HCT116 (cell line): ENCODE measurements at regions not wholly inside any gene's neighbourhood (a gene's known extent, or its start where the extent isn't known, plus 50 kb on each side); places are given as distances from the start of the nearest gene placed in this dataset.
"Not testable (repeated sequence)": the region's sequence is repeated elsewhere in the genome, so short reads cannot be mapped to it uniquely, and the experiment has no call there.

Experiments used
- ATAC-seq: fragments of 200-7000 bp; cut with Tn5 transposase; 2 replicates; pipeline ENCODE4 v1.9.1; 2020; ENCODE audit warnings: mild to moderate bottlenecking, moderate library complexity
- BruUV-seq: library from RNA; stranded (reverse); fragments of 400-500 nt; replicated peaks from 2 replicates; lab custom pipeline; 2021; lab: Mats Ljungman, UMichigan
- CTCF ChIA-PET: fragments of 300-600 bp; sonication (Branson Sonifier 250); formaldehyde crosslinking; loops from one replicate; lab custom pipeline; 2021; ENCODE audit warnings: antibody characterized with exemption; lab: Charles Lee
- POLR2A ChIA-PET: fragments of 300-600, 350-600 bp; sonication (Branson Sonifier 250); formaldehyde crosslinking; loops from one replicate; lab custom pipeline; 2021; ENCODE audit warnings: antibody characterized with exemption; lab: Charles Lee
- RAD21 ChIA-PET, 2 experiments: fragments of 300-600 bp; sonication (Branson Sonifier 250); formaldehyde crosslinking; loops; one replicate each; lab custom pipeline; 2023; ENCODE audit warnings: low total read pairs in 2 of 2; ENCODE audit not compliant: uncharacterized antibody in 2 of 2, unreplicated experiment in 2 of 2, low non-redundant PET in 1 of 2; lab: Charles Lee
- DNase-seq: peaks from one replicate; pipeline ENCODE4 v3.0.0-alpha.2; 2010; ENCODE audit warnings: low read depth, low spot score
- H2AFZ ChIP-seq: fragments of 200-600 bp; shearing (Covaris generic), sonication (generic); 2 replicates; pipeline ENCODE4 v1.6.1; 2017; ENCODE audit warnings: low read depth, mixed run types, mixed read lengths, antibody characterized with exemption, low read length; ENCODE audit not compliant: poor library complexity, severe bottlenecking
- H3K27ac ChIP-seq: 2 replicates; pipeline ENCODE4 v1.5.1; 2012; ENCODE audit warnings: low read depth, low read length
- H3K27me3 ChIP-seq: fragments of 200-600 bp; sonication (generic); 2 replicates; pipeline ENCODE4 v1.6.1; 2016; ENCODE audit warnings: mixed run types, low read length, mixed read lengths; ENCODE audit not compliant: insufficient read depth
- H3K36me3 ChIP-seq, 2 experiments: fragments of 200-500 bp in 1 of 2; fragments of 200-600 bp in 1 of 2; sonication (Bioruptor generic) in 1 of 2; sonication (generic) in 1 of 2; 2 replicates each; pipeline versions ENCODE4 v1.5.1 to v1.6.1; 2014 to 2016; ENCODE audit warnings: low read length in 2 of 2, inconsistent platforms in 1 of 2, mixed read lengths in 1 of 2, mixed run types in 1 of 2; ENCODE audit not compliant: insufficient read depth in 2 of 2, control insufficient read depth in 1 of 2
- H3K4me1 ChIP-seq, 2 experiments: fragments of 200-600 bp in 1 of 2; sonication (generic) in 1 of 2; 2 replicates each; pipeline versions ENCODE4 v1.5.1 to v1.6.1; 2012 to 2017; ENCODE audit warnings: low read length in 2 of 2, inconsistent platforms in 1 of 2, mild to moderate bottlenecking in 1 of 2, mixed read lengths in 1 of 2, mixed run types in 1 of 2, moderate library complexity in 1 of 2; ENCODE audit not compliant: insufficient read depth in 2 of 2, control insufficient read depth in 1 of 2
- H3K4me2 ChIP-seq: fragments of 200-600 bp; sonication (generic); 2 replicates; pipeline ENCODE4 v1.6.1; 2017; ENCODE audit warnings: mixed run types, low read length, mixed read lengths
- H3K4me3 ChIP-seq, 2 experiments: fragments of 200-600 bp in 1 of 2; sonication (generic) in 1 of 2; replicated peaks in 1 of 2; 2 replicates each; pipeline ENCODE4 v1.5.1; 2011 to 2016; ENCODE audit warnings: low read length in 2 of 2, control low read depth in 1 of 2, low read depth in 1 of 2, mild to moderate bottlenecking in 1 of 2, mixed read lengths in 1 of 2, mixed run types in 1 of 2
- H3K79me2 ChIP-seq: fragments of 200-600 bp; sonication (generic); 2 replicates; pipeline ENCODE4 v1.6.1; 2017; ENCODE audit warnings: mild to moderate bottlenecking, mixed run types, low read length, moderate library complexity, mixed read lengths; ENCODE audit not compliant: insufficient read depth
- H3K9ac ChIP-seq: fragments of 200-600 bp; sonication (generic); 2 replicates; pipeline ENCODE4 v1.6.1; 2016; ENCODE audit warnings: low read length, mixed read lengths
- H3K9me2 ChIP-seq: fragments of 200-600 bp; sonication (generic), shearing (Covaris generic); 2 replicates; pipeline ENCODE4 v1.6.1; 2017; ENCODE audit warnings: mixed run types, mild to moderate bottlenecking, moderate library complexity; ENCODE audit not compliant: insufficient read depth
- H3K9me3 ChIP-seq, 2 experiments: fragments of 200-500 bp in 1 of 2; fragments of 200-600 bp in 1 of 2; sonication (Bioruptor generic) in 1 of 2; sonication (generic) in 1 of 2; 2 replicates each; pipeline ENCODE4 v1.6.1; 2014 to 2017; ENCODE audit warnings: low read length in 2 of 2, mixed read lengths in 2 of 2, inconsistent platforms in 1 of 2, low read depth in 1 of 2, mild to moderate bottlenecking in 1 of 2, mixed run types in 1 of 2, moderate library complexity in 1 of 2; ENCODE audit not compliant: control insufficient read depth in 1 of 2, insufficient read depth in 1 of 2
- H4K20me1 ChIP-seq: fragments of 200-600 bp; sonication (generic), shearing (Covaris generic); 2 replicates; pipeline ENCODE4 v1.6.1; 2017; ENCODE audit warnings: mixed run types, mild to moderate bottlenecking, moderate library complexity; ENCODE audit not compliant: insufficient read depth
- CEBPB ChIP-seq: IDR thresholded peaks from 2 replicates; pipeline ENCODE4 v1.6.1; 2012; ENCODE audit warnings: low read depth
- EGR1 ChIP-seq: IDR thresholded peaks from 2 replicates; pipeline ENCODE4 v1.6.1; 2012; ENCODE audit warnings: low read depth
- ELF1 ChIP-seq: IDR thresholded peaks from 2 replicates; pipeline ENCODE4 v1.6.1; 2012; ENCODE audit warnings: low read depth, borderline replicate concordance
- EZH2 ChIP-seq: fragments of 200-600 bp; sonication (generic); IDR thresholded peaks from 2 replicates; pipeline ENCODE4 v1.6.1; 2017; ENCODE audit warnings: antibody characterized with exemption, mixed run types
- FOSL1 ChIP-seq: IDR thresholded peaks from 2 replicates; pipeline ENCODE4 v1.6.1; 2012; ENCODE audit warnings: low read depth
- JUND ChIP-seq: IDR thresholded peaks from 2 replicates; pipeline ENCODE4 v1.6.1; 2012
- MAX ChIP-seq: IDR thresholded peaks from 2 replicates; pipeline ENCODE4 v1.6.1; 2012
- POLR2A ChIP-seq: IDR thresholded peaks from 2 replicates; pipeline ENCODE4 v1.7.0; 2011; ENCODE audit warnings: borderline replicate concordance; ENCODE audit not compliant: insufficient read depth, insufficient read length; ENCODE audit errors: extremely low read depth
- POLR2AphosphoS5 ChIP-seq: IDR thresholded peaks from 2 replicates; pipeline ENCODE4 v1.6.1; 2011; ENCODE audit warnings: mild to moderate bottlenecking, low read depth, low read length, moderate library complexity
- RAD21 ChIP-seq: IDR thresholded peaks from 2 replicates; pipeline ENCODE4 v1.6.1; 2012; ENCODE audit warnings: low read depth, mild to moderate bottlenecking
- SP1 ChIP-seq: IDR thresholded peaks from 2 replicates; pipeline ENCODE4 v1.6.1; 2012; ENCODE audit warnings: low read depth
- SRF ChIP-seq: IDR thresholded peaks from 2 replicates; pipeline ENCODE4 v1.6.1; 2012; ENCODE audit warnings: low read depth
- TCF7L2 ChIP-seq: IDR thresholded peaks from 2 replicates; pipeline ENCODE4 v1.7.0; 2011; ENCODE audit warnings: borderline replicate concordance, inconsistent platforms; ENCODE audit not compliant: insufficient read depth, insufficient read length; ENCODE audit errors: extremely low read depth
- YY1 ChIP-seq: IDR thresholded peaks from 2 replicates; pipeline ENCODE4 v1.6.1; 2011; ENCODE audit warnings: low read length, low read depth, moderate library complexity, mild to moderate bottlenecking; ENCODE audit not compliant: insufficient replicate concordance; ENCODE audit errors: extremely low read depth
- intact Hi-C: fragments of 100-400 bp; cut with micrococcal nuclease; formaldehyde crosslinking; loops from 2 replicates; pipeline ENCODE4 v1.10.0; 2022
- TF ChIP-seq, protein P1 (sequence below): IDR thresholded peaks from 2 replicates; pipeline ENCODE4 v1.6.1; 2011; ENCODE audit warnings: mild to moderate bottlenecking, low read length, moderate library complexity; ENCODE audit not compliant: insufficient replicate concordance; ENCODE audit errors: extremely low read depth
- TF ChIP-seq, protein P2 (sequence below): IDR thresholded peaks from 2 replicates; pipeline ENCODE4 v1.6.1; 2012; ENCODE audit warnings: low read depth
- TF ChIP-seq, protein P3 (sequence below): IDR thresholded peaks from 2 replicates; pipeline ENCODE4 v1.6.1; 2012

- H3K4me3 ChIP-seq, H3K4me2 ChIP-seq, BruUV-seq, H3K79me2 ChIP-seq, H3K9me3 ChIP-seq, ATAC-seq, POLR2A ChIA-PET, H3K9ac ChIP-seq, H3K36me3 ChIP-seq, H3K4me1 ChIP-seq, CTCF ChIA-PET, H3K9me2 ChIP-seq, intact Hi-C loops, H3K27me3 ChIP-seq, RAD21 ChIA-PET, H3K27ac ChIP-seq, H4K20me1 ChIP-seq, H2AFZ ChIP-seq, DNase-seq: not testable (repeated sequence)
Observed at GRCh38 chr4:43212576-43212975, 320.1 kb downstream of the GRXCR1 start.

GRCh38 chr4:43223820-43224219, 331.3 kb downstream of the GRXCR1 start:
- BruUV-seq, result no TSS peak
- H4K20me1 ChIP-seq, result no peaks in the 10 kb centered on the region
- no peak overlapping the region for H2AFZ ChIP-seq
- H3K9me3 ChIP-seq, result peaks cover 0 to 13% of the 10 kb centered on the region in 2 experiments; a peak in 2 of 4 replicates
- POLR2A ChIA-PET, result no interaction called here
- no peak overlapping the region for H3K27ac ChIP-seq
- no peak overlapping the region for H3K9ac ChIP-seq
- no peaks in the 10 kb centered on the region for H3K27me3 ChIP-seq
- TF ChIP-seq TCF7L2, result no peak
- TF ChIP-seq POLR2AphosphoS5, result no peak
- no peak for TF ChIP-seq EGR1
- TF ChIP-seq JUND, result no peak
- no peak for TF ChIP-seq SRF
- no peak for TF ChIP-seq ELF1
- TF ChIP-seq, protein P1, sequence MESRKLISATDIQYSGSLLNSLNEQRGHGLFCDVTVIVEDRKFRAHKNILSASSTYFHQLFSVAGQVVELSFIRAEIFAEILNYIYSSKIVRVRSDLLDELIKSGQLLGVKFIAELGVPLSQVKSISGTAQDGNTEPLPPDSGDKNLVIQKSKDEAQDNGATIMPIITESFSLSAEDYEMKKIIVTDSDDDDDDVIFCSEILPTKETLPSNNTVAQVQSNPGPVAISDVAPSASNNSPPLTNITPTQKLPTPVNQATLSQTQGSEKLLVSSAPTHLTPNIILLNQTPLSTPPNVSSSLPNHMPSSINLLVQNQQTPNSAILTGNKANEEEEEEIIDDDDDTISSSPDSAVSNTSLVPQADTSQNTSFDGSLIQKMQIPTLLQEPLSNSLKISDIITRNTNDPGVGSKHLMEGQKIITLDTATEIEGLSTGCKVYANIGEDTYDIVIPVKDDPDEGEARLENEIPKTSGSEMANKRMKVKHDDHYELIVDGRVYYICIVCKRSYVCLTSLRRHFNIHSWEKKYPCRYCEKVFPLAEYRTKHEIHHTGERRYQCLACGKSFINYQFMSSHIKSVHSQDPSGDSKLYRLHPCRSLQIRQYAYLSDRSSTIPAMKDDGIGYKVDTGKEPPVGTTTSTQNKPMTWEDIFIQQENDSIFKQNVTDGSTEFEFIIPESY, result no peak
- no peak for TF ChIP-seq YY1
- TF ChIP-seq MAX, result no peak
- no peak for TF ChIP-seq FOSL1
- TF ChIP-seq RAD21, result no peak
- TF ChIP-seq, protein P2, sequence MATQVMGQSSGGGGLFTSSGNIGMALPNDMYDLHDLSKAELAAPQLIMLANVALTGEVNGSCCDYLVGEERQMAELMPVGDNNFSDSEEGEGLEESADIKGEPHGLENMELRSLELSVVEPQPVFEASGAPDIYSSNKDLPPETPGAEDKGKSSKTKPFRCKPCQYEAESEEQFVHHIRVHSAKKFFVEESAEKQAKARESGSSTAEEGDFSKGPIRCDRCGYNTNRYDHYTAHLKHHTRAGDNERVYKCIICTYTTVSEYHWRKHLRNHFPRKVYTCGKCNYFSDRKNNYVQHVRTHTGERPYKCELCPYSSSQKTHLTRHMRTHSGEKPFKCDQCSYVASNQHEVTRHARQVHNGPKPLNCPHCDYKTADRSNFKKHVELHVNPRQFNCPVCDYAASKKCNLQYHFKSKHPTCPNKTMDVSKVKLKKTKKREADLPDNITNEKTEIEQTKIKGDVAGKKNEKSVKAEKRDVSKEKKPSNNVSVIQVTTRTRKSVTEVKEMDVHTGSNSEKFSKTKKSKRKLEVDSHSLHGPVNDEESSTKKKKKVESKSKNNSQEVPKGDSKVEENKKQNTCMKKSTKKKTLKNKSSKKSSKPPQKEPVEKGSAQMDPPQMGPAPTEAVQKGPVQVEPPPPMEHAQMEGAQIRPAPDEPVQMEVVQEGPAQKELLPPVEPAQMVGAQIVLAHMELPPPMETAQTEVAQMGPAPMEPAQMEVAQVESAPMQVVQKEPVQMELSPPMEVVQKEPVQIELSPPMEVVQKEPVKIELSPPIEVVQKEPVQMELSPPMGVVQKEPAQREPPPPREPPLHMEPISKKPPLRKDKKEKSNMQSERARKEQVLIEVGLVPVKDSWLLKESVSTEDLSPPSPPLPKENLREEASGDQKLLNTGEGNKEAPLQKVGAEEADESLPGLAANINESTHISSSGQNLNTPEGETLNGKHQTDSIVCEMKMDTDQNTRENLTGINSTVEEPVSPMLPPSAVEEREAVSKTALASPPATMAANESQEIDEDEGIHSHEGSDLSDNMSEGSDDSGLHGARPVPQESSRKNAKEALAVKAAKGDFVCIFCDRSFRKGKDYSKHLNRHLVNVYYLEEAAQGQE, result no peak
- TF ChIP-seq SP1, result no peak
- no peak for TF ChIP-seq EZH2
- no peak for TF ChIP-seq CEBPB
- TF ChIP-seq, protein P3, sequence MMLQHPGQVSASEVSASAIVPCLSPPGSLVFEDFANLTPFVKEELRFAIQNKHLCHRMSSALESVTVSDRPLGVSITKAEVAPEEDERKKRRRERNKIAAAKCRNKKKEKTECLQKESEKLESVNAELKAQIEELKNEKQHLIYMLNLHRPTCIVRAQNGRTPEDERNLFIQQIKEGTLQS, result no peak
- TF ChIP-seq POLR2A, result no peak
- TF ChIP-seq, all 23 proteins: peak for 0
- no peak overlapping the region for H3K4me2 ChIP-seq
- no peaks in the 10 kb centered on the region for H3K9me2 ChIP-seq
- ChIA-PET CTCF (no interaction called here), RAD21 (no interaction called here)
- no peaks in the 10 kb centered on the region for H3K79me2 ChIP-seq
- H3K4me3 ChIP-seq, result no peak overlapping the region
- intact Hi-C loops, result no loop called here
- no peak for ATAC-seq
- no peaks in the 10 kb centered on the region for H3K36me3 ChIP-seq
- DNase-seq, result no peak
- H3K4me1 ChIP-seq, result no peaks in the 10 kb centered on the region
